Suprapubic skin (tissue), 4 donors: ENCODE measurements at regions not wholly inside any gene's neighbourhood (a gene's known extent, or its start where the extent isn't known, plus 50 kb on each side); places are given as distances from the start of the nearest gene placed in this dataset.

Experiments used
- DNase-seq, 2 donors: peaks; one replicate each; pipeline ENCODE4 v3.0.0-alpha.2; 2019; ENCODE audit warnings: low spot score in 2 of 2
- H3K27ac ChIP-seq: fragments of 200-600 bp; sonication (generic); one replicate; pipeline ENCODE4 v1.5.1; 2019
- H3K27me3 ChIP-seq: fragments of 200-600 bp; sonication (generic); one replicate; pipeline ENCODE4 v1.5.1; 2019
- H3K36me3 ChIP-seq: fragments of 200-600 bp; sonication (generic); one replicate; pipeline ENCODE4 v1.5.1; 2019
- H3K4me1 ChIP-seq: fragments of 200-600 bp; sonication (generic); one replicate; pipeline ENCODE4 v1.5.1; 2019
- H3K4me3 ChIP-seq: fragments of 200-600 bp; sonication (generic); one replicate; pipeline ENCODE4 v1.5.1; 2019; ENCODE audit warnings: mild to moderate bottlenecking
- H3K9me3 ChIP-seq: fragments of 200-600 bp; sonication (generic); one replicate; pipeline ENCODE4 v1.5.1; 2019
- EP300 ChIP-seq: sonication (generic); formaldehyde crosslinking; IDR thresholded peaks from one replicate; pipeline ENCODE4 v1.6.1; 2017; ENCODE audit warnings: antibody characterized with exemption
- POLR2A ChIP-seq, 2 donors: fragments of 450-650 bp; IDR thresholded peaks; one replicate each; pipeline ENCODE4 v1.6.1; 2017; ENCODE audit warnings: antibody characterized with exemption in 2 of 2, mild to moderate bottlenecking in 2 of 2, moderate library complexity in 2 of 2
- POLR2AphosphoS5 ChIP-seq, 3 donors: sonication (generic); formaldehyde crosslinking; IDR thresholded peaks; one replicate each; pipeline ENCODE4 v1.6.1; 2017; ENCODE audit warnings: antibody characterized with exemption in 3 of 3
- WGBS: methylation state at CpG from one replicate; pipeline ENCODE4 v1.1.5; 2018; 5-methylcytosine and 5-hydroxymethylcytosine counted together
- TF ChIP-seq, protein P1 (sequence below), 2 donors: fragments of 200-600 bp in 1 of 2; fragments of 450-650 bp in 1 of 2; sonication (generic) in 1 of 2; IDR thresholded peaks; one replicate each; pipeline ENCODE4 v1.5.1; 2016 to 2019; ENCODE audit warnings: antibody characterized with exemption in 2 of 2, mild to moderate bottlenecking in 1 of 2, moderate library complexity in 1 of 2

DNA sequence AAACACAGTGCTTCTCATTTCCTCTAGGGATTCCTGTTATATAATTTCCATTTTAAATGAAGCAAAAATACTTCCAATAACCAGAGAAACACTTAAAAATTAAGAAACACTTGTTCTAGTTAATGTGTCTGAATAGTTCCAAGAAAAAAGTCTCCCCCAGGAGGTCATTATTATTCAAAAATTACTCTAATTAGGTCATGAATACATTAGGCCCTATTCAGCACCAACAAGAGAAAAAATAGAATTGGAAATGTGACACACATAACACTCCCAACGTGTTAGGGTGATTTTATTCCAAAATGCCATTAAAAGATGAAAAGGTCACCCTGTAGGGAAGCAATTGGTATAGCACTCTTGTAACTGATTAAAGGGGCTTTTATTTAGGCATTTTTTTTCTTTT, 382.1 kb downstream of the TUSC7 start:
- Histone ChIP-seq H3K9me3 (no peaks in the 10 kb centered on the region), H3K36me3 (no peaks in the 10 kb centered on the region), H3K4me1 (no peaks in the 10 kb centered on the region), H3K4me3 (no peak overlapping the region), H3K27me3 (no peaks in the 10 kb centered on the region), H3K27ac (no peak overlapping the region)
- TF ChIP-seq POLR2A (IDR thresholded peaks at IDR 0.05): no peak
- TF ChIP-seq, protein P1, sequence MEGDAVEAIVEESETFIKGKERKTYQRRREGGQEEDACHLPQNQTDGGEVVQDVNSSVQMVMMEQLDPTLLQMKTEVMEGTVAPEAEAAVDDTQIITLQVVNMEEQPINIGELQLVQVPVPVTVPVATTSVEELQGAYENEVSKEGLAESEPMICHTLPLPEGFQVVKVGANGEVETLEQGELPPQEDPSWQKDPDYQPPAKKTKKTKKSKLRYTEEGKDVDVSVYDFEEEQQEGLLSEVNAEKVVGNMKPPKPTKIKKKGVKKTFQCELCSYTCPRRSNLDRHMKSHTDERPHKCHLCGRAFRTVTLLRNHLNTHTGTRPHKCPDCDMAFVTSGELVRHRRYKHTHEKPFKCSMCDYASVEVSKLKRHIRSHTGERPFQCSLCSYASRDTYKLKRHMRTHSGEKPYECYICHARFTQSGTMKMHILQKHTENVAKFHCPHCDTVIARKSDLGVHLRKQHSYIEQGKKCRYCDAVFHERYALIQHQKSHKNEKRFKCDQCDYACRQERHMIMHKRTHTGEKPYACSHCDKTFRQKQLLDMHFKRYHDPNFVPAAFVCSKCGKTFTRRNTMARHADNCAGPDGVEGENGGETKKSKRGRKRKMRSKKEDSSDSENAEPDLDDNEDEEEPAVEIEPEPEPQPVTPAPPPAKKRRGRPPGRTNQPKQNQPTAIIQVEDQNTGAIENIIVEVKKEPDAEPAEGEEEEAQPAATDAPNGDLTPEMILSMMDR (IDR thresholded peaks at IDR 0.05): no peak
- no peak for TF ChIP-seq POLR2AphosphoS5 (IDR thresholded peaks at IDR 0.05)
- no peak for TF ChIP-seq EP300
- DNase-seq: no peak
- WGBS: 31% methylated on average over 1 of the region's 1 CpG

GRCh38 chr3:117096549-117096948, 387.0 kb downstream of the TUSC7 start:
- no peak overlapping the region for H3K4me3 ChIP-seq
- H3K27ac ChIP-seq: no peak overlapping the region
- no peaks in the 10 kb centered on the region for H3K36me3 ChIP-seq
- no peak for DNase-seq
- no peaks in the 10 kb centered on the region for H3K9me3 ChIP-seq
- H3K27me3 ChIP-seq: no peaks in the 10 kb centered on the region
- H3K4me1 ChIP-seq: no peaks in the 10 kb centered on the region
- 78% methylated on average over 4 of the region's 4 CpGs for WGBS
- TF ChIP-seq POLR2AphosphoS5 (IDR thresholded peaks at IDR 0.05) (no peak), POLR2A (IDR thresholded peaks at IDR 0.05) (no peak), EP300 (no peak)
- TF ChIP-seq, protein P1 (IDR thresholded peaks at IDR 0.05): no peak

GRCh38 chr3:117097351-117097750, 387.8 kb downstream of the TUSC7 start:
- TF ChIP-seq POLR2A (IDR thresholded peaks at IDR 0.05): no peak
- no peak for TF ChIP-seq POLR2AphosphoS5 (IDR thresholded peaks at IDR 0.05)
- TF ChIP-seq, protein P1 (IDR thresholded peaks at IDR 0.05): no peak
- TF ChIP-seq EP300: no peak

GRCh38 chr3:117101697-117102096, 392.1 kb downstream of the TUSC7 start:
- H3K4me3 ChIP-seq: no peak overlapping the region
- no peaks in the 10 kb centered on the region for H3K4me1 ChIP-seq
- 73% methylated on average over 1 of the region's 1 CpG for WGBS
- DNase-seq: no peak
- no peak overlapping the region for H3K27ac ChIP-seq
- H3K36me3 ChIP-seq: no peaks in the 10 kb centered on the region
- H3K9me3 ChIP-seq: no peaks in the 10 kb centered on the region
- no peak for TF ChIP-seq POLR2A (IDR thresholded peaks at IDR 0.05)
- TF ChIP-seq, protein P1 (IDR thresholded peaks at IDR 0.05): no peak
- no peak for TF ChIP-seq POLR2AphosphoS5 (IDR thresholded peaks at IDR 0.05)
- no peak for TF ChIP-seq EP300
- H3K27me3 ChIP-seq: no peaks in the 10 kb centered on the region

More at GRCh38 chr3:117097351-117097750, 387.8 kb downstream of the TUSC7 start:
- Histone ChIP-seq H3K27ac (no peak overlapping the region), H3K9me3 (no peaks in the 10 kb centered on the region), H3K4me3 (no peak overlapping the region), H3K36me3 (no peaks in the 10 kb centered on the region), H3K4me1 (no peaks in the 10 kb centered on the region), H3K27me3 (no peaks in the 10 kb centered on the region)
- DNase-seq: no peak

- WGBS: 66% methylated on average over 3 of the region's 3 CpGs
- no peaks in the 10 kb centered on the region for H3K4me1 ChIP-seq
- H3K4me3 ChIP-seq: no peak overlapping the region
- no peaks in the 10 kb centered on the region for H3K27me3 ChIP-seq
- TF ChIP-seq POLR2A (IDR thresholded peaks at IDR 0.05) (no peak), POLR2AphosphoS5 (IDR thresholded peaks at IDR 0.05) (no peak), EP300 (no peak)
- TF ChIP-seq, protein P1 (IDR thresholded peaks at IDR 0.05): no peak
- H3K27ac ChIP-seq: no peak overlapping the region
- no peak for DNase-seq
- H3K9me3 ChIP-seq: no peaks in the 10 kb centered on the region
- no peaks in the 10 kb centered on the region for H3K36me3 ChIP-seq
Observed at GRCh38 chr3:117102426-117102825, 392.8 kb downstream of the TUSC7 start.
